ENCODE measurements at regions not wholly inside any gene's neighbourhood (a gene's known extent, or its start where the extent isn't known, plus 50 kb on each side); places are given as distances from the start of the nearest gene placed in this dataset.
A peak's percentile ranks its signal among the peaks of the same experiment; 100 is the strongest.

DNA sequence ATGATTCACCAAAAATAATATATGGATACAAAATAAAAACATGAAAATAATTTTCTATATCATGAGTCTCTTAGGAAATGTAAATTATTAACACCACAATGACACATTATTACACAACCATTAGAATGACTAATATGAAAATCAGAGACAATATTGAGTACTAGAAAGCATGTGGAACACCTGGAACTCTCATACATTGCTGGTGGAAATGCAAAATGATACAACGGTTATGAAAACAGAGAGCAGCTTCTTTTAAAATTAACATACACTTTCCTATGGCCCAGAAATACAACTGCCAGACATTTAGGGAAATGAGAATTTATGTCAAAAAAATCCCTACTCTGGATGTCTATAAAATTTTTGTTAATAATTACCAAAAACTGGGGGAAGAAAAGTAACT is 853.3 kb upstream of the MAN1A1 start:
- intact Hi-C loops (cut with DNase I) = no loop called here
- TF ChIP-seq, protein P1, sequence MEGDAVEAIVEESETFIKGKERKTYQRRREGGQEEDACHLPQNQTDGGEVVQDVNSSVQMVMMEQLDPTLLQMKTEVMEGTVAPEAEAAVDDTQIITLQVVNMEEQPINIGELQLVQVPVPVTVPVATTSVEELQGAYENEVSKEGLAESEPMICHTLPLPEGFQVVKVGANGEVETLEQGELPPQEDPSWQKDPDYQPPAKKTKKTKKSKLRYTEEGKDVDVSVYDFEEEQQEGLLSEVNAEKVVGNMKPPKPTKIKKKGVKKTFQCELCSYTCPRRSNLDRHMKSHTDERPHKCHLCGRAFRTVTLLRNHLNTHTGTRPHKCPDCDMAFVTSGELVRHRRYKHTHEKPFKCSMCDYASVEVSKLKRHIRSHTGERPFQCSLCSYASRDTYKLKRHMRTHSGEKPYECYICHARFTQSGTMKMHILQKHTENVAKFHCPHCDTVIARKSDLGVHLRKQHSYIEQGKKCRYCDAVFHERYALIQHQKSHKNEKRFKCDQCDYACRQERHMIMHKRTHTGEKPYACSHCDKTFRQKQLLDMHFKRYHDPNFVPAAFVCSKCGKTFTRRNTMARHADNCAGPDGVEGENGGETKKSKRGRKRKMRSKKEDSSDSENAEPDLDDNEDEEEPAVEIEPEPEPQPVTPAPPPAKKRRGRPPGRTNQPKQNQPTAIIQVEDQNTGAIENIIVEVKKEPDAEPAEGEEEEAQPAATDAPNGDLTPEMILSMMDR (IDR thresholded peaks at IDR 0.05) = no peak
- WGBS, 2 donors = 45 to 56% methylated on average over 1 of the region's 1 CpG
- Histone ChIP-seq H3K36me3 (no peaks in the 10 kb centered on the region), H3K27ac (no peak overlapping the region), H3K27me3 (no peaks in the 10 kb centered on the region), H3K4me3 (no peak overlapping the region), H3K9me3 (no peaks in the 10 kb centered on the region), H3K4me1 (no peaks in the 10 kb centered on the region)
- ATAC-seq (no peak), FAIRE-seq (no peak), DNase-seq (no peak)

DNA sequence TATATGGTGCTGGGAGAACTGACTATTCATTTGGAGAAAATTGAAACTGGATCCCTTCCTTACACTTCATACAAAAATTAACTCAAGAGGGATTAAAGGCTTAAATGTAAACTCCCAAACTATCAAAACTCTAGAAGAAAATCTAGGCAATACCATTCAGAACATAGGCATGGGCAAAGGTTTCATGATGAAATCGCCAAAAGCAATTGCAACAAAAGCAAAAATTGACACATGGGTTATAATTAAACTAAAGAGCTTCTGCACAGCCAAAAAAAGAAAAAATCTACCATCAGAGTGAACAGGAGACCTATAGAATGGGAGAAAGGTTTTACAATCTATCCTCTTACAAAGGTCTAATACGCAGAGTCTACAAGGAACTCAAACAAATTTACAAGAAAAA is 851.3 kb upstream of the MAN1A1 start:
- ATAC-seq (no peak), FAIRE-seq (no peak), DNase-seq (no peak)
- TF ChIP-seq, protein P1 (IDR thresholded peaks at IDR 0.05) = no peak
- intact Hi-C loops (cut with DNase I) = no loop called here
- Histone ChIP-seq H3K4me3 (no peak overlapping the region), H3K27ac (no peak overlapping the region), H3K27me3 (no peaks in the 10 kb centered on the region), H3K9me3 (no peaks in the 10 kb centered on the region), H3K36me3 (no peaks in the 10 kb centered on the region), H3K4me1 (no peaks in the 10 kb centered on the region)
- WGBS, 2 donors = 85 to 91% methylated on average over 2 of the region's 2 CpGs

DNA sequence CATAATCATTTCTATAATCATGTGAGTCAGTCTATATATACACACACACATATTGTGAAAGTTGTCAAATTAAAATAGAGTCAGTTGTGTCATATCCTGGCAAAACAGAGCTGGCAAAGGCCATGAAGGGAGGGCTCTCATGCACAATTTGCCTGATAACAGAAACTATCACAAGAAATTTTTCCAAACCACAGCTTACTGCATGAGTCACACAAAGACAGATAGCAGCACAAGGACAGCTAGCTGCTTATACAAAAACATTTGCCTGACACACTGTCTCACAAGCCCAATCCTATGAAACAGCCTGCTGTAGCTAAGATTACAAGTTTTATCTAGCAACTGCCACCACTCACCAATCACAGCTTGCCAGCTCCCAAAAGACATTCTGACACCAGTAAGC is 848.5 kb upstream of the MAN1A1 start:
- H3K9me3 ChIP-seq = no peaks in the 10 kb centered on the region
- no peak overlapping the region for H3K27ac ChIP-seq
- intact Hi-C loops (cut with DNase I) = no loop called here
- no peaks in the 10 kb centered on the region for H3K4me1 ChIP-seq
- no peak for DNase-seq
- FAIRE-seq = no peak
- TF ChIP-seq, protein P1 (IDR thresholded peaks at IDR 0.05) = no peak
- no peaks in the 10 kb centered on the region for H3K27me3 ChIP-seq
- H3K36me3 ChIP-seq = no peaks in the 10 kb centered on the region
- H3K4me3 ChIP-seq = no peak overlapping the region
- peak in 2 of 4 donors; percentile 27 for ATAC-seq

DNA sequence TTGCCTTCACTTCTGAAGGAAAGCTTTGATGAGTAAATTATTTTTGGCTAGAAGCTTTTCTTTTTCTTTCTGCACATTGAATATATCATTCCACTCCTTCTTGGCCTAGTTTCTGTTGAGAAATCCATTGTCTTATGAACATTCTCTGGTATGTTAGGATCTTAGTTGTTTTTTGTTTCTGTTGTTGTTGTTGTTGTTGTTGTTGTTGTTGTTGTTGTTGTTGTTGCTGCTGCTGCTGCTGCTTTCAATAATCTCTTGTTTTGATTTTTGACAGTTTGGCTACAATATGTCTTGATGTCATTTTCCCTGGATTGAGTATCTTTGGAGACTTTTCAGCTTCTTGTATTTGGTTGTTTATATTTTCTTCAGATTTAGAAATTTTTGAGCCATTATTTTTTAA is 836.5 kb upstream of the MAN1A1 start:
- TF ChIP-seq, protein P1 (IDR thresholded peaks at IDR 0.05) = no peak
- DNase-seq (no peak), ATAC-seq (no peak), FAIRE-seq (no peak)
- Histone ChIP-seq H3K4me3 (no peak overlapping the region), H3K36me3 (no peaks in the 10 kb centered on the region), H3K27me3 (no peaks in the 10 kb centered on the region), H3K27ac (no peak overlapping the region), H3K9me3 (no peaks in the 10 kb centered on the region), H3K4me1 (no peaks in the 10 kb centered on the region)
- intact Hi-C loops (cut with DNase I) = no loop called here

DNA sequence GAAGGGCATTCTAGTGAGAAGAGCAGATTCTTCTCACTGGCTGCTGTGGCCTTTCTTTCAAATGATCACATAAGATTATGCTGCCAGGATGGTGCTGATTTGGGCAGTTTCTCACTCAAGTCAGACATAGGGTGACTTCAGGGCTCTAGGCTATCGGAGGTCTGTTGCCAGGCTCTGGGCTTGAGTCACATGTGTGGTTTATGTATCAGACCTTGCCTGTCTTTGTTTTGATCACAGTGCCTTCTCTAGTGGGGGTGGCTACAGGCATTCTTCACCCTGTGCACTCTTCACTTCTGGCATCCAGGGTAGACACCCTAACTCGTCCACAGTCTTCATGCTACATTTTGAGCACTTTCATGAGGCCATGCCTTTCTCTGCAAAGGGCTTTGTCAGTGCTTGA is 823.7 kb upstream of the MAN1A1 start:
- no peaks in the 10 kb centered on the region for H3K4me1 ChIP-seq
- ATAC-seq (no peak), DNase-seq (no peak), FAIRE-seq (no peak)
- WGBS, 2 donors = 64 to 74% methylated on average over 2 of the region's 2 CpGs
- TF ChIP-seq, protein P1 (IDR thresholded peaks at IDR 0.05) = no peak
- intact Hi-C loops (cut with DNase I) = no loop called here
- no peaks in the 10 kb centered on the region for H3K36me3 ChIP-seq
- no peaks in the 10 kb centered on the region for H3K9me3 ChIP-seq
- H3K27me3 ChIP-seq = no peaks in the 10 kb centered on the region
- no peak overlapping the region for H3K4me3 ChIP-seq
- H3K27ac ChIP-seq = no peak overlapping the region
